ENCODE measurements at regions not wholly inside any gene's neighbourhood (a gene's known extent, or its start where the extent isn't known, plus 50 kb on each side); places are given as distances from the start of the nearest gene placed in this dataset.

- Mint-ChIP-seq H3K27ac (no peak overlapping the region), H3K9me3 (peaks cover 4% of the 10 kb centered on the region; the same call in 1 of the 2 replicates), H3K4me3 (no peak overlapping the region), H3K4me1 (peaks cover 8% of the 10 kb centered on the region), H3K36me3 (no peaks in the 10 kb centered on the region), H3K27me3 (ENCODE audit: low read depth) (no peaks in the 10 kb centered on the region)
- no peak for ATAC-seq
- TF ChIP-seq ATF3 (CRISPR knock-in tag; conservative IDR thresholded peaks at IDR 0.05) (no peak), ESRRA (CRISPR knock-in tag; IDR thresholded peaks at IDR 0.05; ENCODE audit: borderline replicate concordance) (no peak), CREB1 (CRISPR knock-in tag; IDR thresholded peaks at IDR 0.05) (no peak), ZNF423 (CRISPR knock-in tag; IDR thresholded peaks at IDR 0.05) (no peak), MLX (CRISPR knock-in tag; IDR thresholded peaks at IDR 0.05) (no peak)
- ChIA-PET POLR2A (no interaction called here), CTCF (no interaction called here)
- DNase-seq (ENCODE audit: low spot score) = no peak
These were observed 524.5 kb upstream of the RGMB start for GRCh38 chr5:98248949-98249348.

- H3K4me3 Mint-ChIP-seq = no peak overlapping the region
- TF ChIP-seq KAT7 (CRISPR knock-in tag; IDR thresholded peaks at IDR 0.05; ENCODE audit: borderline replicate concordance) = no peak
- no peak for TF ChIP-seq E2F4 (CRISPR knock-in tag; IDR thresholded peaks at IDR 0.05; ENCODE audit: borderline replicate concordance, low read depth)
- TF ChIP-seq ZBTB21 (CRISPR knock-in tag; IDR thresholded peaks at IDR 0.05; ENCODE audit: borderline replicate concordance) = no peak
- TF ChIP-seq, protein P1, sequence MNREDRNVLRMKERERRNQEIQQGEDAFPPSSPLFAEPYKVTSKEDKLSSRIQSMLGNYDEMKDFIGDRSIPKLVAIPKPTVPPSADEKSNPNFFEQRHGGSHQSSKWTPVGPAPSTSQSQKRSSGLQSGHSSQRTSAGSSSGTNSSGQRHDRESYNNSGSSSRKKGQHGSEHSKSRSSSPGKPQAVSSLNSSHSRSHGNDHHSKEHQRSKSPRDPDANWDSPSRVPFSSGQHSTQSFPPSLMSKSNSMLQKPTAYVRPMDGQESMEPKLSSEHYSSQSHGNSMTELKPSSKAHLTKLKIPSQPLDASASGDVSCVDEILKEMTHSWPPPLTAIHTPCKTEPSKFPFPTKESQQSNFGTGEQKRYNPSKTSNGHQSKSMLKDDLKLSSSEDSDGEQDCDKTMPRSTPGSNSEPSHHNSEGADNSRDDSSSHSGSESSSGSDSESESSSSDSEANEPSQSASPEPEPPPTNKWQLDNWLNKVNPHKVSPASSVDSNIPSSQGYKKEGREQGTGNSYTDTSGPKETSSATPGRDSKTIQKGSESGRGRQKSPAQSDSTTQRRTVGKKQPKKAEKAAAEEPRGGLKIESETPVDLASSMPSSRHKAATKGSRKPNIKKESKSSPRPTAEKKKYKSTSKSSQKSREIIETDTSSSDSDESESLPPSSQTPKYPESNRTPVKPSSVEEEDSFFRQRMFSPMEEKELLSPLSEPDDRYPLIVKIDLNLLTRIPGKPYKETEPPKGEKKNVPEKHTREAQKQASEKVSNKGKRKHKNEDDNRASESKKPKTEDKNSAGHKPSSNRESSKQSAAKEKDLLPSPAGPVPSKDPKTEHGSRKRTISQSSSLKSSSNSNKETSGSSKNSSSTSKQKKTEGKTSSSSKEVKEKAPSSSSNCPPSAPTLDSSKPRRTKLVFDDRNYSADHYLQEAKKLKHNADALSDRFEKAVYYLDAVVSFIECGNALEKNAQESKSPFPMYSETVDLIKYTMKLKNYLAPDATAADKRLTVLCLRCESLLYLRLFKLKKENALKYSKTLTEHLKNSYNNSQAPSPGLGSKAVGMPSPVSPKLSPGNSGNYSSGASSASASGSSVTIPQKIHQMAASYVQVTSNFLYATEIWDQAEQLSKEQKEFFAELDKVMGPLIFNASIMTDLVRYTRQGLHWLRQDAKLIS (CRISPR knock-in tag; IDR thresholded peaks at IDR 0.05; ENCODE audit: borderline replicate concordance) = no peak
- TF ChIP-seq JAZF1 (CRISPR knock-in tag; IDR thresholded peaks at IDR 0.05) = no peak
- no peak for TF ChIP-seq USF1 (CRISPR knock-in tag; IDR thresholded peaks at IDR 0.05)
- TF ChIP-seq NFATC4 (CRISPR knock-in tag; IDR thresholded peaks at IDR 0.05) = no peak
- TF ChIP-seq MLX (CRISPR knock-in tag; IDR thresholded peaks at IDR 0.05) = no peak
- no peak for TF ChIP-seq IRF1 (CRISPR knock-in tag; IDR thresholded peaks at IDR 0.05)
- no peak for TF ChIP-seq RELA (CRISPR knock-in tag; IDR thresholded peaks at IDR 0.05; ENCODE audit: borderline replicate concordance)
- TF ChIP-seq ATF1 (CRISPR knock-in tag; IDR thresholded peaks at IDR 0.05) = no peak
- no peak for DNase-seq (ENCODE audit: low spot score)
- H3K27ac Mint-ChIP-seq = no peak overlapping the region
- ChIA-PET CTCF (no interaction called here), POLR2A (no interaction called here)
- no peak for ATAC-seq
- H3K36me3 Mint-ChIP-seq = no peaks in the 10 kb centered on the region; the same call in 1 of the 2 replicates
- no peaks in the 10 kb centered on the region for H3K27me3 Mint-ChIP-seq (ENCODE audit: low read depth)
- peaks cover 16% of the 10 kb centered on the region for H3K9me3 Mint-ChIP-seq
- H3K4me1 Mint-ChIP-seq = peaks cover 14% of the 10 kb centered on the region
These were observed 514.5 kb upstream of the RGMB start for GRCh38 chr5:98258939-98259338.

All from WTC11 (cell line).